22Rv1 (cell line): ENCODE measurements at regions not wholly inside any gene's neighbourhood (a gene's known extent, or its start where the extent isn't known, plus 50 kb on each side); places are given as distances from the start of the nearest gene placed in this dataset.

Source experiments
- CTCF ChIP-seq: fragments of 450-650 bp; IDR thresholded peaks from 2 replicates; pipeline ENCODE4 v1.5.1; 2017; ENCODE audit warnings: mild to moderate bottlenecking
- ZFX ChIP-seq: fragments of 450-650 bp; IDR thresholded peaks from 2 replicates; pipeline ENCODE4 v1.6.1; 2017; ENCODE audit warnings: antibody characterized with exemption, borderline replicate concordance

GRCh38 chr9:28758971-28759370 lies 1185.7 kb upstream of the C9orf72 start:
- no peak for TF ChIP-seq CTCF
- TF ChIP-seq ZFX = no peak
